Thoracic aorta (tissue), 2 donors: ENCODE measurements at regions not wholly inside any gene's neighbourhood (a gene's known extent, or its start where the extent isn't known, plus 50 kb on each side); places are given as distances from the start of the nearest gene placed in this dataset.

Source experiments
- ATAC-seq: fragments of 150-250 bp; one replicate; pipeline ENCODE4 v1.8.0; 2017; ENCODE audit warnings: low read depth; ENCODE audit not compliant: insufficient number of reproducible peaks, low FRiP score
- DNase-seq: peaks from one replicate; pipeline ENCODE4 v3.0.0-alpha.2; 2020; ENCODE audit warnings: low spot score
- H3K27ac ChIP-seq, 2 donors: fragments of 200-600 bp; sonication (generic); 1 replicate in 1 of 2; 2 replicates in 1 of 2; pipeline ENCODE4 v1.5.1; 2016; ENCODE audit warnings: mild to moderate bottlenecking in 2 of 2, moderate library complexity in 2 of 2
- H3K27me3 ChIP-seq: fragments of 200-600 bp; sonication (generic); replicated peaks from 2 replicates; pipeline ENCODE4 v1.6.0; 2016; ENCODE audit warnings: mild to moderate bottlenecking; ENCODE audit not compliant: insufficient read depth
- H3K36me3 ChIP-seq: fragments of 200-600 bp; sonication (generic); one replicate; pipeline ENCODE4 v1.5.1; 2016
- H3K4me1 ChIP-seq, 2 donors: fragments of 200-600 bp; sonication (generic); 1 replicate in 1 of 2; 2 replicates in 1 of 2; pipeline versions ENCODE4 v1.5.1 to v1.6.0; 2016; ENCODE audit warnings: low read depth in 2 of 2, mild to moderate bottlenecking in 1 of 2; ENCODE audit not compliant: control insufficient read depth in 1 of 2
- H3K4me3 ChIP-seq: fragments of 200-600 bp; sonication (generic); 2 replicates; pipeline ENCODE4 v1.5.1; 2016; ENCODE audit warnings: mild to moderate bottlenecking
- H3K9me3 ChIP-seq: fragments of 200-600 bp; sonication (generic); 2 replicates; pipeline ENCODE4 v1.5.1; 2016
- CTCF ChIP-seq: fragments of 200-600 bp; sonication (generic); IDR thresholded peaks from one replicate; pipeline ENCODE4 v1.5.1; 2019; ENCODE audit warnings: antibody characterized with exemption

GRCh38 chr2:120415060-120415459 lies 69.1 kb downstream of the INHBB start:
- ATAC-seq = no peak
- no peaks in the 10 kb centered on the region for H3K9me3 ChIP-seq

GRCh38 chr2:120415728-120416509 lies 70.0 kb downstream of the INHBB start:
- Histone ChIP-seq H3K27ac (no peak overlapping the region), H3K9me3 (no peaks in the 10 kb centered on the region), H3K36me3 (no peaks in the 10 kb centered on the region), H3K4me3 (no peak overlapping the region), H3K4me1 (no peaks in the 10 kb centered on the region), H3K27me3 (no peaks in the 10 kb centered on the region)
- no peak for TF ChIP-seq CTCF
- ATAC-seq = no peak
- DNase-seq = no peak

More at GRCh38 chr2:120415060-120415459, 69.1 kb downstream of the INHBB start:
- Histone ChIP-seq H3K27me3 (no peaks in the 10 kb centered on the region), H3K4me3 (no peak overlapping the region), H3K27ac (no peak overlapping the region), H3K4me1 (no peaks in the 10 kb centered on the region), H3K36me3 (no peaks in the 10 kb centered on the region)
- no peak for TF ChIP-seq CTCF
- no peak for DNase-seq

- H3K4me1 ChIP-seq = no peaks in the 10 kb centered on the region
- no peak overlapping the region for H3K27ac ChIP-seq
- no peaks in the 10 kb centered on the region for H3K27me3 ChIP-seq
- no peak for ATAC-seq
- TF ChIP-seq CTCF = no peak
- H3K9me3 ChIP-seq = no peaks in the 10 kb centered on the region
- H3K4me3 ChIP-seq = no peak overlapping the region
- DNase-seq = no peak
- no peaks in the 10 kb centered on the region for H3K36me3 ChIP-seq
Measured at GRCh38 chr2:120418174-120418787, 72.3 kb downstream of the INHBB start.

- H3K36me3 ChIP-seq = no peaks in the 10 kb centered on the region
- no peak overlapping the region for H3K27ac ChIP-seq
- ATAC-seq (peak; percentile 39), DNase-seq (no peak)
- no peak overlapping the region for H3K4me3 ChIP-seq
- no peaks in the 10 kb centered on the region for H3K9me3 ChIP-seq
- no peak for TF ChIP-seq CTCF
- H3K27me3 ChIP-seq = no peaks in the 10 kb centered on the region
- no peaks in the 10 kb centered on the region for H3K4me1 ChIP-seq
Measured at GRCh38 chr2:120419073-120419472, 73.1 kb downstream of the INHBB start.

GRCh38 chr2:120419955-120420354 lies 74.0 kb downstream of the INHBB start:
- Histone ChIP-seq H3K27ac (no peak overlapping the region), H3K36me3 (no peaks in the 10 kb centered on the region), H3K27me3 (no peaks in the 10 kb centered on the region), H3K4me1 (no peaks in the 10 kb centered on the region), H3K9me3 (no peaks in the 10 kb centered on the region), H3K4me3 (no peak overlapping the region)
- no peak for DNase-seq
- no peak for TF ChIP-seq CTCF
- ATAC-seq = no peak
